H1 (cell line): ENCODE measurements at regions not wholly inside any gene's neighbourhood (a gene's known extent, or its start where the extent isn't known, plus 50 kb on each side); places are given as distances from the start of the nearest gene placed in this dataset.

Experiments
- ASH2L ChIP-seq: fragments of 200-600, 300-600 bp; sonication (generic); IDR thresholded peaks from one replicate; pipeline ENCODE4 v1.7.1; 2017; ENCODE audit warnings: low read length
- CBX8 ChIP-seq: fragments of 300-800, 300-1000 bp; sonication (generic); IDR thresholded peaks from 2 replicates; pipeline ENCODE4 v1.7.1; 2016; ENCODE audit warnings: low read depth, low read length, borderline replicate concordance
- CTBP2 ChIP-seq: IDR thresholded peaks from 2 replicates; pipeline ENCODE4 v1.7.0; 2011; ENCODE audit warnings: borderline replicate concordance, mild to moderate bottlenecking, moderate library complexity, mixed read lengths, low read length; ENCODE audit not compliant: insufficient read depth, insufficient read length
- EP300 ChIP-seq, 2 experiments: IDR thresholded peaks; 1 replicate in 1 of 2; 2 replicates in 1 of 2; pipeline ENCODE4 v1.6.1; 2011 to 2012; ENCODE audit warnings: low read depth in 2 of 2, low read length in 2 of 2, mild to moderate bottlenecking in 2 of 2, borderline replicate concordance in 1 of 2, inconsistent platforms in 1 of 2, moderate library complexity in 1 of 2
- SP1 ChIP-seq: IDR thresholded peaks from 2 replicates; pipeline ENCODE4 v1.6.1; 2011; ENCODE audit warnings: low read depth, low read length
- TF ChIP-seq, protein P1 (sequence below): IDR thresholded peaks from 2 replicates; pipeline ENCODE4 v1.6.1; 2012; ENCODE audit warnings: inconsistent platforms

GRCh38 chr5:163993126-163993525 lies 487.7 kb downstream of the MAT2B start (continued):
- TF ChIP-seq SP1 = no peak
- no peak for TF ChIP-seq EP300 (IDR thresholded peaks at IDR 0.05; ENCODE audit: borderline replicate concordance in 1 of 2, low read depth in 2 of 2, low read length in 2 of 2)
- no peak for TF ChIP-seq CBX8
- TF ChIP-seq, protein P1, sequence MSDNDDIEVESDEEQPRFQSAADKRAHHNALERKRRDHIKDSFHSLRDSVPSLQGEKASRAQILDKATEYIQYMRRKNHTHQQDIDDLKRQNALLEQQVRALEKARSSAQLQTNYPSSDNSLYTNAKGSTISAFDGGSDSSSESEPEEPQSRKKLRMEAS = no peak
- no peak for TF ChIP-seq ASH2L
- no peak for TF ChIP-seq CTBP2
